ENCODE measurements at regions not wholly inside any gene's neighbourhood (a gene's known extent, or its start where the extent isn't known, plus 50 kb on each side); places are given as distances from the start of the nearest gene placed in this dataset.
"Not testable (repeated sequence)": the region's sequence is repeated elsewhere in the genome, so short reads cannot be mapped to it uniquely, and the experiment has no call there.

GRCh38 chr2:90220623-90221299 is 1529.3 kb downstream of the RPIA start:
- not testable (repeated sequence) for H3K9me3 Mint-ChIP-seq; H3K36me3 Mint-ChIP-seq; DNase-seq (ENCODE audit: low spot score in 2 of 2, unreplicated experiment in 2 of 2); H3K4me1 Mint-ChIP-seq; H3K4me3 Mint-ChIP-seq; H3K27ac Mint-ChIP-seq
- H3K27me3 Mint-ChIP-seq (ENCODE audit: low read depth), result peaks cover 24% of the 10 kb centered on the region

GRCh38 chr2:90221300-90221651 is 1529.8 kb downstream of the RPIA start:
- Mint-ChIP-seq H3K27me3 (ENCODE audit: low read depth) (peaks cover 24% of the 10 kb centered on the region), H3K27ac (no peak overlapping the region), H3K4me1 (no peaks in the 10 kb centered on the region), H3K36me3 (no peaks in the 10 kb centered on the region), H3K4me3 (no peak overlapping the region), H3K9me3 (peaks cover 6% of the 10 kb centered on the region)
- DNase-seq (ENCODE audit: low spot score in 2 of 2, unreplicated experiment in 2 of 2), result no peak
- no peak for TF ChIP-seq CTCF (IDR thresholded peaks at IDR 0.05; ENCODE audit: unreplicated experiment)

DNA sequence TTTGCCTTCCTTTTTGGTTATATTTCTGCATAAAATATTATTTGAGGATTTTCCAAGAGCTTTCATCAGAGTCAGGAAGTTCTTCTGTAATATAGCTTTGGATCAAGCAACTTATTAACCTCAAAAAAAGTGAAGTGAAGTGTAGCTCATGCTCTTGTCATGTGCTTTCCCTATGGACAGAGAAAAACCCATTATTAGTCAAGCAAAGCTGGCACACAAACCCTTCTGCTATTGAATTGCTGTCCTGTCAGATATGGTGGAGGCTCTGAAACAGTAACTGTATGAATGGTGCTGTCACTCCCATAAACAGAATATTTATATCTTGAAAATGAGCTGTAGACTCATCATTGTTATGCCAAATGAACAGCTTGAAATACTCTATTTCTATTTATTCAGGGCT is 1533.3 kb downstream of the RPIA start:
- H3K27ac Mint-ChIP-seq; H3K9me3 Mint-ChIP-seq; DNase-seq (ENCODE audit: low spot score in 2 of 2, unreplicated experiment in 2 of 2); H3K4me3 Mint-ChIP-seq; H3K4me1 Mint-ChIP-seq; H3K36me3 Mint-ChIP-seq: not testable (repeated sequence)
- peaks cover 15% of the 10 kb centered on the region for H3K27me3 Mint-ChIP-seq (ENCODE audit: low read depth)

- not testable (repeated sequence) for H3K4me3 Mint-ChIP-seq; DNase-seq (ENCODE audit: low spot score in 2 of 2, unreplicated experiment in 2 of 2); H3K36me3 Mint-ChIP-seq
Observed at GRCh38 chr2:90226465-90227072, 1535.1 kb downstream of the RPIA start.

DNA sequence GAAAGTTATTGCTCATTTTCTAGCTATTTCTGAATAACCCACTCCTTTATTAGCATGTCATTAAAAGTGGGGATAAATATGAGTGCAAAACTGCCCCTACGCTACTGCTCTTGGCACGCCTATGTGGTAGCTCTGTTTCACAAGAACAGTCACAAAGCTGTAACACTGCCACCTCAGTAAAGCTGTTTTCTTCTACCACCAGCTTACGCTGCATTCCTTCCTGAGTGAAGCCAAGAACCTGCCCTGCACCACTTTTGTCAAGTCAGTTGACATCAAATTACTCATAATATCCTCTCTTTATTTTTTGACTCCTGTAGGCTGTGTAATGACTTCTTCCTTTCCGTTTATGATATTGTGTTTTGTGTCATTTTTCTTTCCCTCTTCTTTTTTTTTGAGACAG is 1539.7 kb downstream of the RPIA start:
- DNase-seq (ENCODE audit: low spot score in 2 of 2, unreplicated experiment in 2 of 2); H3K27me3 Mint-ChIP-seq (ENCODE audit: low read depth); H3K4me3 Mint-ChIP-seq; H3K4me1 Mint-ChIP-seq; H3K27ac Mint-ChIP-seq; H3K36me3 Mint-ChIP-seq; H3K9me3 Mint-ChIP-seq: not testable (repeated sequence)

More at GRCh38 chr2:90226465-90227072, 1535.1 kb downstream of the RPIA start:
- H3K27ac Mint-ChIP-seq; H3K4me1 Mint-ChIP-seq; H3K27me3 Mint-ChIP-seq (ENCODE audit: low read depth); H3K9me3 Mint-ChIP-seq: not testable (repeated sequence)

GRCh38 chr2:90235452-90235851 is 1544.0 kb downstream of the RPIA start:
- not testable (repeated sequence) for H3K27ac Mint-ChIP-seq; DNase-seq (ENCODE audit: low spot score in 2 of 2, unreplicated experiment in 2 of 2); H3K4me3 Mint-ChIP-seq; H3K9me3 Mint-ChIP-seq; H3K36me3 Mint-ChIP-seq; H3K27me3 Mint-ChIP-seq (ENCODE audit: low read depth); H3K4me1 Mint-ChIP-seq

DNA sequence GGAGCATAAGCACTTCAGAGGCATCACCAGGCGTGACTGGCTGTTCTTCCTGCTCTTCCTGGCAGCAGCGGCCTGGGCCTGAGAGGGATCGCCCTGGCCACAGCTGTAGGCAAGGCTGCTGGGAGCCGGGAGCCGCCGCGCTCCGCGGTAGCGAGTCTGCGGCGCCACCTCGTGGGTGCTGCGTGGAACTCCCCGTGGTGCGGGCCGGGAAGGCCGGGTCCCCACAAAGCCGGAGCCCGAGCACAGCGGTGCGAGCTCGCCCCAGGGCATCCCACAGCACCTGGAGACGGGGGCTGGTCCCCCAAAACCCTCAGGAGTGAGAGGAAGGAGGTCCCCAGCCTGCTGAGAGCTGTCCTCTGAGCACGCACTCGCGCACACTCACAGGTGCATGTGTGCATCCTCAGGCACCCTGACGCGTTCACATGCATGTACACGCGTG is 1546.5 kb downstream of the RPIA start:
- not testable (repeated sequence) for H3K4me1 Mint-ChIP-seq; H3K36me3 Mint-ChIP-seq; H3K27ac Mint-ChIP-seq; H3K4me3 Mint-ChIP-seq; H3K27me3 Mint-ChIP-seq (ENCODE audit: low read depth); H3K9me3 Mint-ChIP-seq
- peak in 1 of 2 experiments; percentile 76 for DNase-seq (ENCODE audit: low spot score in 2 of 2, unreplicated experiment in 2 of 2)
- peak; percentile 34 for TF ChIP-seq CTCF (IDR thresholded peaks at IDR 0.05; ENCODE audit: unreplicated experiment)

DNA sequence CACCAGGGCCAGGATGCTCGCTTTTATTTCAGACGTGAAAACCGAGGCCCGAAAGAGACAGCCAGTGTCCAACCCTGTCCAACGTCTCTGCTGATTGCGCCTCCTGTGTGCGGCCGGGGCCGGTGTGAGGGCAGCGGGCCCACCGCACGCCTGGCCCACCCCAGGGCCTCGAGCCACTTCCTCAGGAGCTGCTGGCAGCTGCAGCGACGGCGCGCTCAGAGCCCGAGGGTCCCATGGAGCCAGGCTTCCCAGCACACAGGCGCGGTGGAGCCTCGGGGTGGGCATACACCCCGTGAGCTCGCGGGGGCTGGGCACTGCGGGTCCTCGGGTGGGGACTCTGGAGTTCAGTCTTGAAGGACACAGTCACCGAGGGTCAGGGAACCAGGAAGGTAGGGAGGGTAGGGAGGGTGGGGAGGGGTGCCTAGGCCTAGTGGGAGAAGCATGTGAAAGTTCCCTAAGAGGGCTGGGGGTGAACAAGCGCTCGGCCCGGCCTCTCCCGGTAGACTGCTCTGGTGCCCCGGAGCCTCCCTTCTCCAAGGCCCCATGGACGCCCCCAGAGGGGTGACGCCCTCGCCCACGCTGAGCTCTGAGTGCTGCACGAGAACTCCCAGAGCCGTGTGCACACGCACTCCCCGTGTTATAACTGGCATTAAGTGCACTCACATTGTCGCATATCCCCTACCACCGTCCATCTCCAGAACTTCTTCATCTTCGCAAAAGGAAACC is 1547.2 kb downstream of the RPIA start:
- not testable (repeated sequence) for H3K36me3 Mint-ChIP-seq; H3K4me3 Mint-ChIP-seq; H3K4me1 Mint-ChIP-seq; DNase-seq (ENCODE audit: low spot score in 2 of 2, unreplicated experiment in 2 of 2); H3K27ac Mint-ChIP-seq; H3K27me3 Mint-ChIP-seq (ENCODE audit: low read depth); H3K9me3 Mint-ChIP-seq

- not testable (repeated sequence) for DNase-seq (ENCODE audit: low spot score in 2 of 2, unreplicated experiment in 2 of 2); H3K36me3 Mint-ChIP-seq; H3K4me1 Mint-ChIP-seq; H3K9me3 Mint-ChIP-seq; H3K27ac Mint-ChIP-seq; H3K4me3 Mint-ChIP-seq; H3K27me3 Mint-ChIP-seq (ENCODE audit: low read depth)
Observed at GRCh38 chr2:90239769-90240168, 1548.3 kb downstream of the RPIA start.

DNA sequence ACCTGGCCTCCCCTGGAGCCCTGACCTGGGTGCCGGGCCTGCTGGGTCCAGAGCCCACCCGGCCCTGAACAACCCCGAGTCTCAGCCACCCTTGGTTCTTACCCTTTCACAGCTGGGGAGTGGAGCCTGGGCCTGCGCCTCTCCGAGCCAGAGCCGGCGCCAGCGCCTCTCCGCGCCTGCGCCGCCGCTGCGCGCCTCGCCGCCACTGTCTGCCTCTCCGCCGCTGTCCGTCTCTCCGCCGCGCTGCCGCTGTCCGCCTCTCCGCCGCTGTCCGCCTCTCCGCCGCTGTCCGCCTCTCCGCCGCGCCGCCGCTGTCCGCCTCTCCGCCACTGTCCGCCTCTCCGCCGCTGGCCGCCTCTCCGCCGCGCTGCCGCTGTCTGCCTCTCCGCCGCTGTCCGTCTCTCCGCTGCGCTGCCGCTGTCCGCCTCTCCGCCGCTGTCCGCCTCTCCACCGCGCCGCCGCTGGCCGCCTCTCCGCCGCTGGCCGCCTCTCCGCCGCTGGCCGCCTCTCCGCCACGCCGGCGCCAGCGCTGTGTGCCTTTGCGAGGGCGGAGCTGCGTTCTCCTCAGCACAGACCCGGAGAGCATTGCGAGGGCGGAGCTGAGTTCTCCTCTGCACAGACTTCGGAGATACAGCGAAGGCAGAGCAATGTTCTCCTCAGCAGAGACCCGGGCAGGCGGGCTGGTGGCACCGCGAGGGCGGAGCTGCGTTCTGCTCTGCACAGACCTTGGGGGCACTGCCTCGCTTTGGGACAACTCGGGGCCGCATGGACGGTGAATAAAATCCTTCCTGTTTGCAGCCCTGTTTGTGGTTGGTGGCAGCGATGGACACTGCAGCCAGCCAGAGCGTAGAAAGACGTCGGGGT is 1553.7 kb downstream of the RPIA start:
- H3K27me3 Mint-ChIP-seq (ENCODE audit: low read depth); H3K9me3 Mint-ChIP-seq; DNase-seq (ENCODE audit: low spot score in 2 of 2, unreplicated experiment in 2 of 2); H3K36me3 Mint-ChIP-seq; H3K4me1 Mint-ChIP-seq: not testable (repeated sequence)
- Mint-ChIP-seq H3K4me3 (peak overlapping the region; percentile 65), H3K27ac (peak overlapping the region; percentile 53)

GRCh38 chr2:90248400-90248799 is 1556.9 kb downstream of the RPIA start:
- not testable (repeated sequence) for H3K36me3 Mint-ChIP-seq; DNase-seq (ENCODE audit: low spot score in 2 of 2, unreplicated experiment in 2 of 2); H3K27ac Mint-ChIP-seq; H3K4me3 Mint-ChIP-seq; H3K9me3 Mint-ChIP-seq; H3K4me1 Mint-ChIP-seq; H3K27me3 Mint-ChIP-seq (ENCODE audit: low read depth)

Measured in mesothelial cell of epicardium (in vitro differentiated cells).